B cell (primary cell): ENCODE measurements at regions not wholly inside any gene's neighbourhood (a gene's known extent, or its start where the extent isn't known, plus 50 kb on each side); places are given as distances from the start of the nearest gene placed in this dataset.

ENCODE experiments used
- ATAC-seq: fragments of 200-7000 bp; cut with Tn5 transposase; one replicate; pipeline ENCODE4 v1.10.0; 2021; ENCODE audit warnings: low read depth, mild to moderate bottlenecking, moderate number of reproducible peaks, moderate library complexity
- CTCF ChIA-PET: fragments of 350-600 bp; sonication (Branson Sonifier 250); formaldehyde crosslinking; loops from one replicate; lab custom pipeline; 2021; ENCODE audit warnings: antibody characterized with exemption, inconsistent platforms; lab: Charles Lee
- POLR2A ChIA-PET: fragments of 350-600 bp; sonication (Branson Sonifier 250); formaldehyde crosslinking; loops from one replicate; lab custom pipeline; 2021; ENCODE audit warnings: antibody characterized with exemption; lab: Charles Lee
- DNase-seq: peaks from one replicate; pipeline ENCODE4 v3.0.0; 2013
- H2AFZ ChIP-seq: 2 replicates; pipeline ENCODE4 v1.6.1; 2012; ENCODE audit warnings: mild to moderate bottlenecking, low read depth, low read length; ENCODE audit not compliant: insufficient read depth, poor library complexity, severe bottlenecking
- H3K27ac ChIP-seq, 2 donors: 1 replicate in 1 of 2; 2 replicates in 1 of 2; pipeline ENCODE4 v1.5.1; 2012 to 2013; ENCODE audit warnings: low read length in 2 of 2, mild to moderate bottlenecking in 2 of 2, moderate library complexity in 1 of 2
- H3K27me3 ChIP-seq, 4 experiments: fragments of 200-600 bp in 1 of 4; sonication (generic) in 1 of 4; replicated peaks in 1 of 4; 1 replicate in 2 of 4; 2 replicates in 2 of 4; pipeline versions ENCODE4 v1.6.1 to v1.7.0; 2013 to 2016; ENCODE audit warnings: low read length in 3 of 4, mild to moderate bottlenecking in 2 of 4, mixed read lengths in 1 of 4, moderate library complexity in 1 of 4; ENCODE audit not compliant: insufficient read depth in 4 of 4, control insufficient read depth in 3 of 4; ENCODE audit errors: control extremely low read depth in 1 of 4
- H3K36me3 ChIP-seq, 2 experiments: replicated peaks in 1 of 2; 1 replicate in 1 of 2; 2 replicates in 1 of 2; pipeline versions ENCODE4 v1.6.1 to v1.7.1; 2013; ENCODE audit warnings: low read length in 1 of 2; ENCODE audit not compliant: insufficient read depth in 2 of 2, control insufficient read depth in 1 of 2; ENCODE audit errors: control extremely low read depth in 1 of 2, extremely low read depth in 1 of 2
- H3K4me1 ChIP-seq, 2 donors: fragments of 200-600 bp in 1 of 2; sonication (generic) in 1 of 2; 1 replicate in 1 of 2; 2 replicates in 1 of 2; pipeline versions ENCODE4 v1.5.1 to v1.6.1; 2013 to 2017; ENCODE audit warnings: low read length in 2 of 2; ENCODE audit not compliant: control insufficient read depth in 2 of 2, insufficient read depth in 2 of 2
- H3K4me2 ChIP-seq: replicated peaks from 2 replicates; pipeline ENCODE3; 2012; ENCODE audit warnings: mild to moderate bottlenecking, low read depth, low read length; ENCODE audit not compliant: poor library complexity, severe bottlenecking
- H3K4me3 ChIP-seq, 5 experiments: fragments of 200-600 bp in 1 of 5; sonication (generic) in 1 of 5; 1 replicate in 3 of 5; 2 replicates in 2 of 5; pipeline versions ENCODE4 v1.5.1 to v1.7.0; 2011 to 2016; ENCODE audit warnings: low read length in 4 of 5, mild to moderate bottlenecking in 4 of 5, low read depth in 2 of 5, control low read depth in 1 of 5, moderate library complexity in 1 of 5; ENCODE audit not compliant: insufficient read depth in 1 of 5; ENCODE audit errors: control extremely low read depth in 1 of 5, extremely low read depth in 1 of 5
- H3K79me2 ChIP-seq: fragments of 200-600 bp; sonication (generic); one replicate; pipeline ENCODE4 v1.6.0; 2016; ENCODE audit warnings: low read length; ENCODE audit not compliant: control insufficient read depth, insufficient read depth
- H3K9ac ChIP-seq: fragments of 200-600 bp; sonication (generic); 2 replicates; pipeline ENCODE4 v1.6.1; 2017; ENCODE audit warnings: mild to moderate bottlenecking, low read length, moderate library complexity
- H3K9me3 ChIP-seq, 3 donors: one replicate each; pipeline versions ENCODE4 v1.6.1 to v1.7.1; 2013; ENCODE audit warnings: low read length in 2 of 3; ENCODE audit not compliant: control insufficient read depth in 2 of 3, insufficient read depth in 1 of 3; ENCODE audit errors: control extremely low read depth in 1 of 3
- H4K20me1 ChIP-seq: 2 replicates; pipeline ENCODE4 v1.6.0; 2012; ENCODE audit warnings: mild to moderate bottlenecking, low read length; ENCODE audit not compliant: insufficient read depth, control insufficient read depth, poor library complexity, severe bottlenecking
- H3K27ac Mint-ChIP-seq: one replicate; pipeline ENCODE4 v1.8.0; 2021; ENCODE audit warnings: mixed read lengths
- H3K27me3 Mint-ChIP-seq: one replicate; pipeline ENCODE4 v1.8.0; 2021; ENCODE audit warnings: mixed read lengths
- H3K4me1 Mint-ChIP-seq: one replicate; pipeline ENCODE4 v1.8.0; 2021; ENCODE audit warnings: mixed read lengths
- H3K4me3 Mint-ChIP-seq: one replicate; pipeline ENCODE4 v1.8.0; 2021; ENCODE audit warnings: mixed read lengths
- H3K9me3 Mint-ChIP-seq: one replicate; pipeline ENCODE4 v1.8.0; 2022; ENCODE audit warnings: mixed read lengths; ENCODE audit not compliant: insufficient read depth
- EZH2 ChIP-seq: IDR thresholded peaks from 2 replicates; pipeline ENCODE4 v1.6.1; 2012; ENCODE audit warnings: borderline replicate concordance, low read depth, mild to moderate bottlenecking, moderate library complexity, low read length; ENCODE audit not compliant: insufficient read depth, poor library complexity, severe bottlenecking
- WGBS: methylation state at CpG from one replicate; pipeline ENCODE4 v1.1.5; 2013; ENCODE audit warnings: missing lambda C conversion rate; ENCODE audit not compliant: insufficient coverage; 5-methylcytosine and 5-hydroxymethylcytosine counted together
- intact Hi-C: fragments of 100-400 bp; cut with micrococcal nuclease; formaldehyde crosslinking; loops from one replicate; pipeline ENCODE4 v1.10.0; 2022
- TF ChIP-seq, protein P1 (sequence below): fragments of 200-600 bp; IDR thresholded peaks from one replicate; pipeline ENCODE4 v1.8.0; 2022; ENCODE audit warnings: antibody characterized with exemption, mild to moderate bottlenecking

DNA sequence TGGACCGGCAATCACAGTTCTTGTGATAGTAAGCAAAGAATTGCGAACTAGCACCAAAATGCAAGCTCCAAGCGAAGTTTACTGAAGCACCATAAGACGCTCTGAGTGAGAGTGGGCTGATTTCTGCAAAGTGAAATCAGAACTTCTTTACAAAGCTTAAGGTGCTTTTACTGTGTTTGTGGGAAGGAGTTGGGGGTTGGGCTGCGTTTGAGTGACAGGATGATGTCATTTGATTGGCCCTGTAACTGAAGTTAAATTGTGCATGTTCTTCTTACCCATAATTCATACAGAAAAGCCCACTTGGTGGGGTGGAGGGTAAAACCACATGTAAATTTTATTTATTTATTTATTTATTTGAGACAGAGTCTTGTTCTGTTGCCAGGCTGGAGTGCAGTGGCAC is 970.6 kb upstream of the CDH18 start:
- Mint-ChIP-seq H3K9me3 (no peaks in the 10 kb centered on the region), H3K4me1 (no peaks in the 10 kb centered on the region), H3K27ac (no peak overlapping the region), H3K27me3 (no peaks in the 10 kb centered on the region), H3K4me3 (no peak overlapping the region)
- no peak overlapping the region for H3K27ac ChIP-seq
- no peaks in the 10 kb centered on the region for H3K79me2 ChIP-seq
- ChIA-PET POLR2A (no interaction called here), CTCF (no interaction called here)
- TF ChIP-seq, protein P1, sequence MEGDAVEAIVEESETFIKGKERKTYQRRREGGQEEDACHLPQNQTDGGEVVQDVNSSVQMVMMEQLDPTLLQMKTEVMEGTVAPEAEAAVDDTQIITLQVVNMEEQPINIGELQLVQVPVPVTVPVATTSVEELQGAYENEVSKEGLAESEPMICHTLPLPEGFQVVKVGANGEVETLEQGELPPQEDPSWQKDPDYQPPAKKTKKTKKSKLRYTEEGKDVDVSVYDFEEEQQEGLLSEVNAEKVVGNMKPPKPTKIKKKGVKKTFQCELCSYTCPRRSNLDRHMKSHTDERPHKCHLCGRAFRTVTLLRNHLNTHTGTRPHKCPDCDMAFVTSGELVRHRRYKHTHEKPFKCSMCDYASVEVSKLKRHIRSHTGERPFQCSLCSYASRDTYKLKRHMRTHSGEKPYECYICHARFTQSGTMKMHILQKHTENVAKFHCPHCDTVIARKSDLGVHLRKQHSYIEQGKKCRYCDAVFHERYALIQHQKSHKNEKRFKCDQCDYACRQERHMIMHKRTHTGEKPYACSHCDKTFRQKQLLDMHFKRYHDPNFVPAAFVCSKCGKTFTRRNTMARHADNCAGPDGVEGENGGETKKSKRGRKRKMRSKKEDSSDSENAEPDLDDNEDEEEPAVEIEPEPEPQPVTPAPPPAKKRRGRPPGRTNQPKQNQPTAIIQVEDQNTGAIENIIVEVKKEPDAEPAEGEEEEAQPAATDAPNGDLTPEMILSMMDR: no peak
- TF ChIP-seq EZH2: no peak
- H3K4me2 ChIP-seq: no peak overlapping the region
- H3K9me3 ChIP-seq: no peaks in the 10 kb centered on the region
- intact Hi-C loops: no loop called here
- ATAC-seq (no peak), DNase-seq (no peak)
- no peak overlapping the region for H3K4me3 ChIP-seq
- H3K36me3 ChIP-seq: no peaks in the 10 kb centered on the region
- H3K9ac ChIP-seq: no peak overlapping the region
- no peaks in the 10 kb centered on the region for H3K27me3 ChIP-seq
- WGBS: 94% methylated on average over 4 of the region's 5 CpGs
- no peaks in the 10 kb centered on the region for H4K20me1 ChIP-seq
- no peak overlapping the region for H2AFZ ChIP-seq
- no peaks in the 10 kb centered on the region for H3K4me1 ChIP-seq

DNA sequence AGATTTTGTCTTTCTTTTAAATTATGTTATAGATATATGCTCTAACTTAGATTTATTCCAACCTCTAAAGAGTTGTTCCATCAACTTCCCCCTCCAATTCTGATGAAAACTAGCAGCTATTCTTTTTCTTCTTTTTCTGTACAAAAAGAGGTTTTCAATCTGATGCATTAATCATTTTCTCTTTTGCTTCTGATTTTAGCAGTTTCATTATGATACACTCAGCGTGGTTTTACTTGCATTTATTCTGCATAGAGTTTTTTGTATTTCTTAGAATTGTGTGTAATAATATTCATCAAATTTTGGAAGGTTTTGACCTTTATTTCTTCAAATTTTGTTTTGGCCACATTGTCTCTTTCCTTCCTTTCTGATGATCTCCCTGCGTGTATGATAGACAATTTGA is 968.1 kb upstream of the CDH18 start:
- intact Hi-C loops: no loop called here

More for the DNA sequence above, 968.1 kb upstream of the CDH18 start:
- no peak overlapping the region for H3K27ac Mint-ChIP-seq
- H3K27ac ChIP-seq: no peak overlapping the region
- TF ChIP-seq EZH2: no peak
- TF ChIP-seq, protein P1: no peak
- H3K4me1 Mint-ChIP-seq: no peaks in the 10 kb centered on the region
- H3K4me2 ChIP-seq: no peak overlapping the region
- H3K79me2 ChIP-seq: no peaks in the 10 kb centered on the region
- H3K36me3 ChIP-seq: no peaks in the 10 kb centered on the region
- ChIA-PET CTCF (no interaction called here), POLR2A (no interaction called here)
- no peak for ATAC-seq
- no peak overlapping the region for H3K9ac ChIP-seq
- H3K9me3 ChIP-seq: no peaks in the 10 kb centered on the region
- H3K9me3 Mint-ChIP-seq: no peaks in the 10 kb centered on the region
- no peak overlapping the region for H2AFZ ChIP-seq
- no CpG with 5 or more reads among the region's 2 CpGs for WGBS
- no peaks in the 10 kb centered on the region for H3K27me3 Mint-ChIP-seq
- no peak overlapping the region for H3K4me3 ChIP-seq
- no peaks in the 10 kb centered on the region for H3K27me3 ChIP-seq
- DNase-seq: no peak
- no peaks in the 10 kb centered on the region for H4K20me1 ChIP-seq
- H3K4me3 Mint-ChIP-seq: no peak overlapping the region
- no peaks in the 10 kb centered on the region for H3K4me1 ChIP-seq
